IMR-90 (cell line): ENCODE measurements at regions not wholly inside any gene's neighbourhood (a gene's known extent, or its start where the extent isn't known, plus 50 kb on each side); places are given as distances from the start of the nearest gene placed in this dataset.

Experiments used
- ATAC-seq: fragments of 200-7000 bp; cut with Tn5 transposase; 2 replicates; pipeline ENCODE4 v1.9.1; 2020; ENCODE audit warnings: low read depth, mild to moderate bottlenecking, moderate library complexity
- BruUV-seq: library from RNA; stranded (reverse); fragments of 400-500 nt; replicated peaks from 2 replicates; lab custom pipeline; 2021; lab: Mats Ljungman, UMichigan
- CTCF ChIA-PET: fragments of 300-600 bp; formaldehyde crosslinking; extraction: SDS; loops from one replicate; lab custom pipeline; 2021; ENCODE audit warnings: antibody characterized with exemption; lab: Yijun Ruan, JAX
- POLR2A ChIA-PET: fragments of 300-600 bp; sonication (Branson Sonifier 250); formaldehyde crosslinking; loops from one replicate; lab custom pipeline; 2022; ENCODE audit warnings: antibody characterized with exemption; ENCODE audit not compliant: unreplicated experiment; lab: Charles Lee
- DNase-seq: peaks from one replicate; pipeline ENCODE4 v3.0.0; 2013
- H2AFZ ChIP-seq: replicated peaks from 2 replicates; pipeline ENCODE3; 2013; ENCODE audit warnings: low read length, mild to moderate bottlenecking; ENCODE audit not compliant: poor library complexity
- H2AK5ac ChIP-seq: 2 replicates; pipeline ENCODE4 v1.6.1; 2013; ENCODE audit warnings: low read depth, low read length, inconsistent platforms
- H2AK9ac ChIP-seq: replicated peaks from 2 replicates; pipeline ENCODE3; 2013; ENCODE audit warnings: mild to moderate bottlenecking, low read depth, low read length, moderate library complexity; ENCODE audit not compliant: poor library complexity
- H2BK120ac ChIP-seq: 2 replicates; pipeline ENCODE4 v1.6.1; 2013; ENCODE audit warnings: low read depth, low read length, inconsistent platforms
- H2BK15ac ChIP-seq: 3 replicates; pipeline ENCODE4 v1.6.1; 2013; ENCODE audit warnings: low read depth, low read length, inconsistent platforms
- H2BK20ac ChIP-seq: 2 replicates; pipeline ENCODE4 v1.6.1; 2013; ENCODE audit warnings: low read depth, mild to moderate bottlenecking, inconsistent platforms, low read length, moderate library complexity
- H2BK5ac ChIP-seq: 2 replicates; pipeline ENCODE4 v1.6.1; 2013; ENCODE audit warnings: mild to moderate bottlenecking, low read depth, low read length, inconsistent platforms; ENCODE audit not compliant: poor library complexity, severe bottlenecking
- H3K14ac ChIP-seq: replicated peaks from 2 replicates; pipeline ENCODE4 v1.6.1; 2013; ENCODE audit warnings: low read depth, low read length, inconsistent platforms
- H3K18ac ChIP-seq: 2 replicates; pipeline ENCODE4 v1.6.1; 2013; ENCODE audit warnings: low read depth, low read length, control low read depth
- H3K23ac ChIP-seq: 2 replicates; pipeline ENCODE4 v1.6.1; 2013; ENCODE audit warnings: low read depth, low read length, inconsistent platforms
- H3K27ac ChIP-seq: 2 replicates; pipeline ENCODE4 v1.5.1; 2013; ENCODE audit warnings: mild to moderate bottlenecking, control low read depth, low read length; ENCODE audit not compliant: insufficient read depth
- H3K27me3 ChIP-seq: 2 replicates; pipeline ENCODE4 v1.6.1; 2013; ENCODE audit warnings: low read length; ENCODE audit not compliant: control insufficient read depth, insufficient read depth
- H3K36me3 ChIP-seq: 2 replicates; pipeline ENCODE4 v1.6.1; 2013; ENCODE audit warnings: low read length, mixed read lengths; ENCODE audit not compliant: control insufficient read depth, insufficient read depth
- H3K4ac ChIP-seq: 2 replicates; pipeline ENCODE4 v1.6.1; 2013; ENCODE audit warnings: low read depth, low read length, inconsistent platforms
- H3K4me1 ChIP-seq: 2 replicates; pipeline ENCODE4 v1.6.1; 2013; ENCODE audit warnings: low read length, mixed read lengths; ENCODE audit not compliant: control insufficient read depth, insufficient read depth
- H3K4me2 ChIP-seq: 2 replicates; pipeline ENCODE4 v1.6.1; 2013; ENCODE audit warnings: low read depth, mild to moderate bottlenecking, control low read depth, low read length, moderate library complexity
- H3K4me3 ChIP-seq: 2 replicates; pipeline ENCODE4 v1.5.1; 2013; ENCODE audit warnings: low read depth, mild to moderate bottlenecking, control low read depth, low read length, moderate library complexity; ENCODE audit not compliant: insufficient read depth
- H3K56ac ChIP-seq: 2 replicates; pipeline ENCODE4 v1.6.1; 2013; ENCODE audit warnings: low read length, inconsistent platforms; ENCODE audit not compliant: insufficient read depth; ENCODE audit errors: extremely low read depth
- H3K79me1 ChIP-seq, 2 experiments: 2 replicates each; pipeline ENCODE4 v1.6.1; 2013; ENCODE audit warnings: low read length in 2 of 2, inconsistent platforms in 1 of 2, low read depth in 1 of 2
- H3K9ac ChIP-seq: 2 replicates; pipeline ENCODE4 v1.6.1; 2013; ENCODE audit warnings: low read depth, low read length, control low read depth
- H3K9me1 ChIP-seq: 2 replicates; pipeline ENCODE4 v1.6.1; 2013; ENCODE audit warnings: low read length, inconsistent platforms; ENCODE audit not compliant: insufficient read depth
- H3K9me3 ChIP-seq: 2 replicates; pipeline ENCODE4 v1.6.1; 2013; ENCODE audit warnings: low read length; ENCODE audit not compliant: control insufficient read depth, insufficient read depth
- H4K20me1 ChIP-seq: 2 replicates; pipeline ENCODE4 v1.6.1; 2013; ENCODE audit warnings: low read length, inconsistent platforms; ENCODE audit not compliant: insufficient read depth
- H4K5ac ChIP-seq: 2 replicates; pipeline ENCODE4 v1.6.1; 2013; ENCODE audit warnings: mild to moderate bottlenecking, low read depth, low read length, control low read depth
- H4K8ac ChIP-seq, 2 experiments: 2 replicates each; pipeline ENCODE4 v1.6.1; 2013; ENCODE audit warnings: low read depth in 2 of 2, low read length in 2 of 2, control low read depth in 1 of 2, inconsistent platforms in 1 of 2
- H4K91ac ChIP-seq: 2 replicates; pipeline ENCODE4 v1.6.1; 2013; ENCODE audit warnings: low read depth, low read length, inconsistent platforms; ENCODE audit not compliant: insufficient read depth
- BHLHE40 ChIP-seq: fragments of 150-350 bp; IDR thresholded peaks from 2 replicates; pipeline ENCODE4 v1.6.1; 2016; ENCODE audit warnings: mild to moderate bottlenecking, low read depth, low read length
- CEBPB ChIP-seq: IDR thresholded peaks from 2 replicates; pipeline ENCODE4 v1.6.1; 2012; ENCODE audit warnings: low read depth, low read length, improper control_type of control experiment
- CHD1 ChIP-seq: IDR thresholded peaks from 2 replicates; pipeline ENCODE4 v1.6.1; 2012; ENCODE audit warnings: low read depth, low read length, improper control_type of control experiment
- CTCF ChIP-seq: conservative IDR thresholded peaks from 2 replicates; pipeline ENCODE4 v1.5.1; 2012; ENCODE audit warnings: mild to moderate bottlenecking, low read depth, low read length, improper control_type of control experiment
- ELK1 ChIP-seq: fragments of 150-350 bp; IDR thresholded peaks from 2 replicates; pipeline ENCODE4 v1.6.1; 2016; ENCODE audit warnings: low read depth, mild to moderate bottlenecking, low read length, moderate library complexity, borderline replicate concordance
- FOS ChIP-seq: fragments of 150-350 bp; IDR thresholded peaks from 2 replicates; pipeline ENCODE4 v1.6.1; 2016; ENCODE audit warnings: low read depth, low read length
- MAFK ChIP-seq: IDR thresholded peaks from 2 replicates; pipeline ENCODE4 v1.6.1; 2012; ENCODE audit warnings: low read depth, low read length, improper control_type of control experiment
- MAZ ChIP-seq: IDR thresholded peaks from 2 replicates; pipeline ENCODE4 v1.6.1; 2012; ENCODE audit warnings: low read depth, mild to moderate bottlenecking, low read length, improper control_type of control experiment, moderate library complexity, borderline replicate concordance
- MXI1 ChIP-seq: IDR thresholded peaks from 2 replicates; pipeline ENCODE4 v1.6.1; 2012; ENCODE audit warnings: low read depth, mild to moderate bottlenecking, low read length, moderate library complexity, borderline replicate concordance
- NFE2L2 ChIP-seq: fragments of 150-350 bp; IDR thresholded peaks from 2 replicates; pipeline ENCODE4 v1.6.1; 2016; ENCODE audit warnings: low read depth, mild to moderate bottlenecking, low read length
- POLR2A ChIP-seq: IDR thresholded peaks from 2 replicates; pipeline ENCODE4 v1.6.1; 2012; ENCODE audit warnings: mild to moderate bottlenecking, low read depth, low read length
- RAD21 ChIP-seq: IDR thresholded peaks from 2 replicates; pipeline ENCODE4 v1.6.1; 2012; ENCODE audit warnings: low read length, improper control_type of control experiment
- RCOR1 ChIP-seq: IDR thresholded peaks from 2 replicates; pipeline ENCODE4 v1.6.1; 2012; ENCODE audit warnings: mild to moderate bottlenecking, low read length, improper control_type of control experiment; ENCODE audit not compliant: insufficient replicate concordance
- RFX5 ChIP-seq: IDR thresholded peaks from 2 replicates; pipeline ENCODE4 v1.8.0; 2012; ENCODE audit warnings: low read depth, mild to moderate bottlenecking, low read length, moderate library complexity
- SMC3 ChIP-seq: fragments of 150-350 bp; IDR thresholded peaks from 2 replicates; pipeline ENCODE4 v1.6.1; 2016; ENCODE audit warnings: low read depth, mild to moderate bottlenecking, antibody characterized with exemption, low read length, moderate library complexity
- USF2 ChIP-seq: fragments of 150-350 bp; IDR thresholded peaks from 2 replicates; pipeline ENCODE4 v1.6.1; 2017; ENCODE audit warnings: mild to moderate bottlenecking, antibody characterized with exemption, low read length, low read depth
- WGBS, 2 experiments: methylation state at CpG; one replicate each; pipeline versions ENCODE4 v1.1.5 to v1.1.7; 2013; ENCODE audit warnings: missing lambda C conversion rate in 2 of 2; ENCODE audit not compliant: insufficient read length in 1 of 2; ENCODE audit errors: extremely low coverage in 2 of 2; 5-methylcytosine and 5-hydroxymethylcytosine counted together
- dilution Hi-C: fragments of 300-500 bp; cut with HindIII; formaldehyde crosslinking; loops from one replicate; pipeline ENCODE4 v1.14.3; 2018; ENCODE audit warnings: low sequenced_read_pairs; ENCODE audit not compliant: unreplicated experiment
- in situ Hi-C: fragments of 300-500 bp; cut with MboI; formaldehyde crosslinking; loops from 3 replicates; pipeline ENCODE4 v1.14.3; 2019; ENCODE audit warnings: low sequenced_read_pairs, inconsistent platforms, mixed read lengths
- intact Hi-C: fragments of 100-400 bp; cut with micrococcal nuclease; formaldehyde crosslinking; loops from 2 replicates; pipeline ENCODE4 v1.10.0; 2022

- DNase-seq (no peak), ATAC-seq (no peak)
- H3K4me1 ChIP-seq = peaks cover 5% of the 10 kb centered on the region; the same call in 1 of the 2 replicates
- BruUV-seq = no TSS peak
- H4K20me1 ChIP-seq = no peaks in the 10 kb centered on the region
- no peak overlapping the region for H2BK5ac ChIP-seq
- H3K14ac ChIP-seq = no peak overlapping the region
- H2BK120ac ChIP-seq = no peak overlapping the region
- H3K4me2 ChIP-seq = no peak overlapping the region
- H4K5ac ChIP-seq = no peak overlapping the region
- dilution Hi-C loops = no loop called here
- no peak overlapping the region for H4K8ac ChIP-seq
- no peak overlapping the region for H2BK20ac ChIP-seq
- no peak overlapping the region for H3K18ac ChIP-seq
- no peak overlapping the region for H3K56ac ChIP-seq
- no peaks in the 10 kb centered on the region for H3K36me3 ChIP-seq
- TF ChIP-seq RAD21 (no peak), RFX5 (no peak), CEBPB (no peak), CTCF (no peak), ELK1 (no peak), MAZ (no peak), SMC3 (no peak), MXI1 (no peak), NFE2L2 (no peak), BHLHE40 (no peak), MAFK (no peak), POLR2A (no peak), USF2 (no peak), FOS (no peak), CHD1 (no peak), RCOR1 (no peak)
- H3K4ac ChIP-seq = no peak overlapping the region
- in situ Hi-C loops = no loop called here
- 67% methylated on average over 3 of the region's 5 CpGs; no CpG with 5 or more reads in 1 of the 2 experiments for WGBS, 2 experiments
- H3K4me3 ChIP-seq = no peak overlapping the region
- ChIA-PET CTCF (interaction anchor here (1.0 kb wide), 1 partner anchor 15 kb away, joined by 3 read pairs; no protein-coding TSS in a partner anchor), POLR2A (no interaction called here)
- H3K23ac ChIP-seq = no peak overlapping the region
- H3K9me3 ChIP-seq = peaks cover 6% of the 10 kb centered on the region
- no peaks in the 10 kb centered on the region for H3K79me1 ChIP-seq
- H2AFZ ChIP-seq = no peak overlapping the region
- H4K91ac ChIP-seq = no peak overlapping the region
- H2AK9ac ChIP-seq = no peak overlapping the region
- H2BK15ac ChIP-seq = no peak overlapping the region
- peaks cover 3% of the 10 kb centered on the region for H3K27me3 ChIP-seq
- no peaks in the 10 kb centered on the region for H3K9me1 ChIP-seq
- no peak overlapping the region for H3K27ac ChIP-seq
- H2AK5ac ChIP-seq = no peak overlapping the region
- intact Hi-C loops = loop anchor here (10.0 kb wide), 1 partner anchor 264 kb away; the partner anchor contains the start of gene SIPA1L2
- no peak overlapping the region for H3K9ac ChIP-seq
Measured at GRCh38 chr1:232899268-232899667, 51.1 kb upstream of the NTPCR start.
